Hematopoietic multipotent progenitor cell treated with erythropoietin and hydrocortisone succinate and interleukin-3 and kit ligand, for 4 days (in vitro differentiated cells): ENCODE measurements at regions not wholly inside any gene's neighbourhood (a gene's known extent, or its start where the extent isn't known, plus 50 kb on each side); places are given as distances from the start of the nearest gene placed in this dataset.
A peak's percentile ranks its signal among the peaks of the same experiment; 100 is the strongest.

Source experiments
- DNase-seq: peaks from one replicate; pipeline ENCODE4 v3.0.0-alpha.2; 2015

GRCh38 chr6:90925726-90926125, 338.9 kb upstream of the MAP3K7 start:
- DNase-seq: no peak

GRCh38 chr6:90922325-90922724, 335.5 kb upstream of the MAP3K7 start:
- no peak for DNase-seq

- peak; percentile 75 for DNase-seq
Observed at GRCh38 chr6:90918361-90918760, 331.5 kb upstream of the MAP3K7 start.

- DNase-seq: no peak
Observed at GRCh38 chr6:90917376-90917775, 330.5 kb upstream of the MAP3K7 start.

GRCh38 chr6:90916968-90917367, 330.1 kb upstream of the MAP3K7 start:
- DNase-seq: no peak

GRCh38 chr6:90915224-90915915, 328.5 kb upstream of the MAP3K7 start:
- DNase-seq: no peak

- DNase-seq: no peak
Observed at GRCh38 chr6:90914312-90914711, 327.4 kb upstream of the MAP3K7 start.

GRCh38 chr6:90913266-90913960, 326.5 kb upstream of the MAP3K7 start:
- DNase-seq: no peak

GRCh38 chr6:90911642-90912041, 324.8 kb upstream of the MAP3K7 start:
- DNase-seq: no peak

GRCh38 chr6:90910893-90911292, 324.0 kb upstream of the MAP3K7 start:
- no peak for DNase-seq

- no peak for DNase-seq
Observed at GRCh38 chr6:90907931-90908655, 321.2 kb upstream of the MAP3K7 start.

- no peak for DNase-seq
Observed at GRCh38 chr6:90905351-90905750, 318.5 kb upstream of the MAP3K7 start.

GRCh38 chr6:90900034-90900433, 313.2 kb upstream of the MAP3K7 start:
- DNase-seq: no peak

- DNase-seq: no peak
Observed at GRCh38 chr6:90898763-90899162, 311.9 kb upstream of the MAP3K7 start.

- DNase-seq: peak; percentile 7
Observed at GRCh38 chr6:90896075-90896547, 309.2 kb upstream of the MAP3K7 start.

GRCh38 chr6:90895299-90896074, 308.6 kb upstream of the MAP3K7 start:
- no peak for DNase-seq

GRCh38 chr6:90894285-90895130, 307.6 kb upstream of the MAP3K7 start:
- no peak for DNase-seq

- peak; percentile 56 for DNase-seq
Observed at GRCh38 chr6:90893400-90893799, 306.5 kb upstream of the MAP3K7 start.

- DNase-seq: no peak
Observed at GRCh38 chr6:90892271-90892670, 305.4 kb upstream of the MAP3K7 start.

- DNase-seq: no peak
Observed at GRCh38 chr6:90891355-90891754, 304.5 kb upstream of the MAP3K7 start.

GRCh38 chr6:90890683-90891330, 303.9 kb upstream of the MAP3K7 start:
- no peak for DNase-seq

- DNase-seq: no peak
Observed at GRCh38 chr6:90887764-90888163, 300.9 kb upstream of the MAP3K7 start.
